ENCODE measurements at regions not wholly inside any gene's neighbourhood (a gene's known extent, or its start where the extent isn't known, plus 50 kb on each side); places are given as distances from the start of the nearest gene placed in this dataset.

DNA sequence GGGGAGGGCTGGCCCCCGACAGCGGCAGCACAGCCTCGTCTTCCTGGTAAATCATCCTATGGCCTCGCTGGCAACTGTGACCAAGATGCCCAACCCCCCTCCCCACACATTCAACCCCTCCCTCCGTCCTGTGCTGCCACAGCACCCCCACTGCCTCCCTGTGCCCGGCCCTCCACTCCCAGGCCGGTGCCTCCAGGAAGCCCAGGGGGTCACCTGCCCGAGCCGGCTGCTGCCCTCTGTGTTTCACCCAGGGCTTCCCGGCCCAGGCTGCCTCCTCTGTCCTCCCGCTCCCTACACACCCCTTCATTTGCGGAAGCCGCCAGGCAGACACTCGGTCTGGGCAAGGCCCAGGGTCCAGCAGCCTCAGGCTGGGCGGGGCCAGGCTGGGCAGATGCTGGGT is 188.6 kb downstream of the RBFOX3 start:
- TF ChIP-seq, protein P1, sequence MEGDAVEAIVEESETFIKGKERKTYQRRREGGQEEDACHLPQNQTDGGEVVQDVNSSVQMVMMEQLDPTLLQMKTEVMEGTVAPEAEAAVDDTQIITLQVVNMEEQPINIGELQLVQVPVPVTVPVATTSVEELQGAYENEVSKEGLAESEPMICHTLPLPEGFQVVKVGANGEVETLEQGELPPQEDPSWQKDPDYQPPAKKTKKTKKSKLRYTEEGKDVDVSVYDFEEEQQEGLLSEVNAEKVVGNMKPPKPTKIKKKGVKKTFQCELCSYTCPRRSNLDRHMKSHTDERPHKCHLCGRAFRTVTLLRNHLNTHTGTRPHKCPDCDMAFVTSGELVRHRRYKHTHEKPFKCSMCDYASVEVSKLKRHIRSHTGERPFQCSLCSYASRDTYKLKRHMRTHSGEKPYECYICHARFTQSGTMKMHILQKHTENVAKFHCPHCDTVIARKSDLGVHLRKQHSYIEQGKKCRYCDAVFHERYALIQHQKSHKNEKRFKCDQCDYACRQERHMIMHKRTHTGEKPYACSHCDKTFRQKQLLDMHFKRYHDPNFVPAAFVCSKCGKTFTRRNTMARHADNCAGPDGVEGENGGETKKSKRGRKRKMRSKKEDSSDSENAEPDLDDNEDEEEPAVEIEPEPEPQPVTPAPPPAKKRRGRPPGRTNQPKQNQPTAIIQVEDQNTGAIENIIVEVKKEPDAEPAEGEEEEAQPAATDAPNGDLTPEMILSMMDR (conservative IDR thresholded peaks at IDR 0.05; ENCODE audit: low read depth, low read length), result no peak
- TF ChIP-seq EZH2 (IDR thresholded peaks at IDR 0.05; ENCODE audit: low read length, unreplicated experiment) (no peak), EZH2phosphoT487 (IDR thresholded peaks at IDR 0.05; ENCODE audit: borderline replicate concordance, low read length) (no peak)
